ENCODE measurements at regions not wholly inside any gene's neighbourhood (a gene's known extent, or its start where the extent isn't known, plus 50 kb on each side); places are given as distances from the start of the nearest gene placed in this dataset.
A peak's percentile ranks its signal among the peaks of the same experiment; 100 is the strongest.
"Not testable (repeated sequence)": the region's sequence is repeated elsewhere in the genome, so short reads cannot be mapped to it uniquely, and the experiment has no call there.

DNA sequence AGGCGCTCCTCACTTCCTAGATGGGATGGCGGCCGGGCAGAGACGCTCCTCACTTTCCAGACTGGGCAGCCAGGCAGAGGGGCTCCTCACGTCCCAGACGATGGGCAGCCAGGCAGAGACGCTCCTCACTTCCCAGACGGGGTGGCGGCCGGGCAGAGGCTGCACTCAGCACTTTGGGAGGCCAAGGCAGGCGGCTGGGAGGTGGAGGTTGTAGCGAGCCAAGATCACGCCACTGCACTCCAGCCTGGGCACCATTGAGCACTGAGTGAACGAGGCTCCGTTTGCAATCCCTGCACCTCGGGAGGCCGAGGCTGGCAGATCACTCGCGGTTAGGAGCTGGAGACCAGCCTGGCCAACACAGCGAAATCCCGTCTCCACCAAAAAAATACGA, 72.0 kb upstream of the LRPPRC start:
- H3K36me3 Mint-ChIP-seq (ENCODE audit: insufficient read depth); DNase-seq; ATAC-seq (replicated peaks); H3K4me1 Mint-ChIP-seq (ENCODE audit: low read depth in 2 of 2); H3K4me3 Mint-ChIP-seq; H3K9me3 Mint-ChIP-seq; H3K27ac Mint-ChIP-seq: not testable (repeated sequence)
- peaks cover 14 to 37% of the 10 kb centered on the region in 2 donors for H3K27me3 Mint-ChIP-seq

DNA sequence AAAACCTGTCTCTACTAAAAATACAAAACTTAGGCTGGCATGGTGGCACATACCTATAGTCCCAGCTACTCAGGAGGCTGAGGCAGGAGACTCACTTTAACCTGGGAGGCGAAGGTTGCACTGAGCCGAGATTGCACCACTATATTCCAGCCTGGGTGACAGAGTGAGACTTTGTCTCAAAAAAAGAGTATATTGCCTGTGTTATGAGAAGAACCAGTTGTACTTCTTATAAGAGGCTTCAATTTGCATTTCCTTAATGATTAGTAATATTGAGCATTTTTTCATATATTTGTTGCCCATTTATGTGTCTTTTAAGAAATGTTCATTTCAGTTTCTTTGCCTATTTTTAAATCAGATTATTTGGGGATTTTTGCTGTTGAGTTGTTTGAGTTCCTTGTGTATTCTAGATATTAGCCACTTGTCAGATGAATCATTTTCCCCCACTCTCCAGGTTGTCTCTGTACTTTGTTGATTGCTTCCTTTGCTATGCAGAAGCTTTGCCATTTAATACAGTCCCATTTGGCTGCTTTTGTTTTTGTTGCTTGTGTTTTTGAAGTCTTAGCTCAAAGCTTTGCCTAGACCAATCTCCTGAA, 75.8 kb upstream of the LRPPRC start:
- H3K4me1 Mint-ChIP-seq (ENCODE audit: low read depth in 2 of 2): no peaks in the 10 kb centered on the region
- no peak overlapping the region for H3K27ac Mint-ChIP-seq

DNA sequence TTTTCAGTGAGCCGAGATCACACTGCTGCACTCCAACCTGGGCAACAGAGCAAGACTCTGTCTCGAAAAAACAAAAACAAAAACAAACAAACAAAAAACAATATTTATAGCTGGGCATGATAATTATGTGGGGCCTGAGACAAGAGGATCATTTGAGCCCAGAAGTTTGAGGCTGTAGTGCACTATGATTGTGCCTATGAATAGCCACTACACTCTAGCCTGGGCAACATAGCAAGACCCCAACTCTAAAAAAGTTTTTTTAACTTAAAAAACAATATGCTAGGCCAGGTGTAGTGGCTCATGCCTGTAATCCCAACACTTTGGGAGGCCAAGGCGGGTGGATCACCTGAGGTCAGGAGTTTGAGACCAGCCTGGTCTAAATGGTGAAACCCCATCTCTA, 77.9 kb upstream of the LRPPRC start:
- not testable (repeated sequence) for H3K4me1 Mint-ChIP-seq (ENCODE audit: low read depth in 2 of 2); H3K27ac Mint-ChIP-seq; H3K9me3 Mint-ChIP-seq; DNase-seq; ATAC-seq (replicated peaks); H3K36me3 Mint-ChIP-seq (ENCODE audit: insufficient read depth); H3K4me3 Mint-ChIP-seq
- peaks cover 0 to 17% of the 10 kb centered on the region in 2 donors for H3K27me3 Mint-ChIP-seq

More for the DNA sequence above, 75.8 kb upstream of the LRPPRC start:
- Mint-ChIP-seq H3K9me3 (peaks cover 0 to 2% of the 10 kb centered on the region in 2 donors), H3K27me3 (peaks cover 0 to 17% of the 10 kb centered on the region in 2 donors), H3K4me3 (no peak overlapping the region), H3K36me3 (ENCODE audit: insufficient read depth) (no peaks in the 10 kb centered on the region)
- no peak for DNase-seq
- ATAC-seq (replicated peaks): no peak

- peaks cover 0 to 11% of the 10 kb centered on the region in 2 donors for H3K27me3 Mint-ChIP-seq
- not testable (repeated sequence) for H3K27ac Mint-ChIP-seq; H3K9me3 Mint-ChIP-seq; DNase-seq; H3K4me3 Mint-ChIP-seq; ATAC-seq (replicated peaks); H3K4me1 Mint-ChIP-seq (ENCODE audit: low read depth in 2 of 2); H3K36me3 Mint-ChIP-seq (ENCODE audit: insufficient read depth)
Measured at GRCh38 chr2:44074795-44075194, 79.0 kb upstream of the LRPPRC start.

- H3K27ac Mint-ChIP-seq: no peak overlapping the region
- no peak for DNase-seq
- no peaks in the 10 kb centered on the region for H3K4me1 Mint-ChIP-seq (ENCODE audit: low read depth in 2 of 2)
- H3K27me3 Mint-ChIP-seq: peaks cover 0 to 7% of the 10 kb centered on the region in 2 donors
- ATAC-seq (replicated peaks): no peak
- H3K36me3 Mint-ChIP-seq (ENCODE audit: insufficient read depth): no peaks in the 10 kb centered on the region
- H3K9me3 Mint-ChIP-seq: no peaks in the 10 kb centered on the region
- no peak overlapping the region for H3K4me3 Mint-ChIP-seq
Measured at GRCh38 chr2:44075541-44075940, 79.8 kb upstream of the LRPPRC start.

DNA sequence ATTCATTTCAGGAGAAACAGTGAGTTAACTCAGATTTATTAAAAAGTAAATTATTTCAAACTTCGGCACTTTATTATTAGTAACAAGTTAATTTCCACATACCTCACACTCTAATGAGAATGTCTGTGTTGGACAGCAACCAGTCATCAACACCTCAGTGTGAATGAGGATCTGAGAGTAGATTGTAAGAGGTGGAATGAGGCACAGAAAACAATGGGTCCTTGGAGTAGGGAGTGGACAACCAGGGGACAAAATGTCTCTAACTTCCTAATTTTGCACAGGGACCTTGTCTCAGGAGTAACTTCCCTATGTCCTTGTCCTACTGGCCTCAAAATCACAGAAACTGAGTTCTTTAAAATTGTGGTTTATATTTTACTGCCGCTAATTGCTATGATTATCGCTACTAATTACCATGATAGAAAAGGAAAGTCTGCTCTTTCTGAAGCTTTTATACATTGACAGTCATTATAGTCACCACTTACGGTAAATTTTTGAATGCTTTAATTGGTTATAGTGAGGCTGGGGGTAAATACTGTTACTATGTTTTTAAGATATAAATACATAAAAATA, 82.2 kb upstream of the LRPPRC start:
- DNase-seq: no peak
- Mint-ChIP-seq H3K36me3 (ENCODE audit: insufficient read depth) (no peaks in the 10 kb centered on the region), H3K27me3 (no peaks in the 10 kb centered on the region), H3K4me1 (ENCODE audit: low read depth in 2 of 2) (peaks cover 3 to 7% of the 10 kb centered on the region in 2 donors), H3K27ac (no peak overlapping the region), H3K4me3 (no peak overlapping the region), H3K9me3 (no peaks in the 10 kb centered on the region)
- no peak for ATAC-seq (replicated peaks)

GRCh38 chr2:44079686-44080085, 83.9 kb upstream of the LRPPRC start:
- Mint-ChIP-seq H3K36me3 (ENCODE audit: insufficient read depth) (no peaks in the 10 kb centered on the region), H3K27ac (no peak overlapping the region), H3K27me3 (no peaks in the 10 kb centered on the region), H3K4me3 (no peak overlapping the region), H3K9me3 (no peaks in the 10 kb centered on the region), H3K4me1 (ENCODE audit: low read depth in 2 of 2) (peaks cover 3 to 7% of the 10 kb centered on the region in 2 donors)
- DNase-seq (no peak), ATAC-seq (replicated peaks) (no peak)

GRCh38 chr2:44083054-44083453, 85.6 kb upstream of the PPM1B start:
- Mint-ChIP-seq H3K4me1 (ENCODE audit: low read depth in 2 of 2) (peaks cover 9 to 14% of the 10 kb centered on the region in 2 donors), H3K27ac (no peak overlapping the region), H3K4me3 (no peak overlapping the region), H3K27me3 (no peaks in the 10 kb centered on the region), H3K9me3 (no peaks in the 10 kb centered on the region), H3K36me3 (ENCODE audit: insufficient read depth) (no peaks in the 10 kb centered on the region)
- no peak for DNase-seq
- ATAC-seq (replicated peaks): no peak

DNA sequence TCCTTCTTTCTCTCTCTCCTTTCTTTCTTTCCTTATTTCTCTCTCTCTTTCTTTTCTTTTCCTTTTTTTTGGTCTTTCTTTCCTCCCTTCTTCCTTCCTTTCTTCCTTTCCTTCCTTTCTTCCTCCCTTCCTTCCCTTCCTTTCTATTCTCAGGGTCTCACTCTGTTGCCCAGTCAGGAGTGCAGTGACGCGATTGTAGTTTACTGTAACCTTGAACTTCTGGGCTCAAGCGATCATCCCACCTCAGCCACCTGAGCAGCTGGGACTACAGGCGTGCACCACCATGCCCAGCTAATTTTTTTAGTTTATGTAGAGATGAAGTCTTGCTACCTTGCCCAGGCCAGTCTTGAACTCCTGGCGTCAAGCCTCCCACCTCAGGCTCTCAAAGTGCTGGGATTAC, 83.8 kb upstream of the PPM1B start:
- H3K27me3 Mint-ChIP-seq: no peaks in the 10 kb centered on the region
- no peaks in the 10 kb centered on the region for H3K9me3 Mint-ChIP-seq
- no peaks in the 10 kb centered on the region for H3K36me3 Mint-ChIP-seq (ENCODE audit: insufficient read depth)
- H3K4me3 Mint-ChIP-seq: no peak overlapping the region
- H3K27ac Mint-ChIP-seq: no peak overlapping the region
- ATAC-seq (replicated peaks) (no peak), DNase-seq (no peak)
- H3K4me1 Mint-ChIP-seq (ENCODE audit: low read depth in 2 of 2): peaks cover 9 to 14% of the 10 kb centered on the region in 2 donors

- Mint-ChIP-seq H3K4me1 (ENCODE audit: low read depth in 2 of 2) (peaks cover 12 to 21% of the 10 kb centered on the region in 2 donors), H3K4me3 (no peak overlapping the region), H3K9me3 (no peaks in the 10 kb centered on the region), H3K36me3 (ENCODE audit: insufficient read depth) (no peaks in the 10 kb centered on the region), H3K27me3 (no peaks in the 10 kb centered on the region), H3K27ac (peak overlapping the region; percentile 91 to 95)
- ATAC-seq (replicated peaks) (no peak), DNase-seq (no peak)
Measured at GRCh38 chr2:44086629-44087028, 82.0 kb upstream of the PPM1B start.

DNA sequence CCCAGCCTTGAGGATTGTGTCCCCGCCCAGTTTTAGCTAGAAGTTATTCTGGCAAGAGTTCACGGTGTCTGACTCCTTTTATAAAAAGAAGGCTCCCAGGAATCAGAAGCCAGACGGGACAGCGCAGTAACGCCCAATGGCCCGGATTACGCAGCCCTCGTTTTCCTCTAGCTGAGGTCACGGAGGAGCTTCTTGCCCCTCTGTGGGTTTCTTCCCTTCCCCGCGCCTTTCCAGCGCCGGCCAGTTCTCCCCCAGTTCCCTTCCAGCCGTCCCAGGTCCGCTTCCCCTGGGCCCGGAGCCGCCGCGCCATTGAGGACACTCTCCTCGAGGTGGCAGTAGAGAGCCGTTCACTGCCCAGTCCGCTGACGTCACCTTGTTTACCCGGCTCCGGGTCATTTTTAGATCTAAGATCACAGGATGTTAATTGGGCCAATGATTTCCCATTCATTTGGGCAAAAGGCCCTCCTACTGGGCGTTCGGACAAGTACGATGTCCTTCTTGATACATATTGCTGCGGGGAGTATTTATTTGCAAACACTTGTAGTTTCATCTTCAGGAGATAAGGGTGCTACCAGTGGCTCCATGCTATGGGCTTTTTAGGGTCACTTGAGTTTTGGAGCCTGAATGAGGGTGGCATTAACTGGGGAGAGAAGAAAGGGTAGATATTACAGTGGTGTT, 81.5 kb upstream of the PPM1B start:
- Mint-ChIP-seq H3K4me1 (ENCODE audit: low read depth in 2 of 2) (peaks cover 12 to 18% of the 10 kb centered on the region in 2 donors), H3K27me3 (no peaks in the 10 kb centered on the region), H3K9me3 (no peaks in the 10 kb centered on the region), H3K36me3 (ENCODE audit: insufficient read depth) (no peaks in the 10 kb centered on the region), H3K4me3 (peak overlapping the region; percentile 71 to 74), H3K27ac (peak overlapping the region; percentile 91 to 95)
- peak; percentile 83 to 89 (median 84) for DNase-seq
- peak; percentile 95 for ATAC-seq (replicated peaks)

- Mint-ChIP-seq H3K4me1 (ENCODE audit: low read depth in 2 of 2) (peaks cover 12 to 18% of the 10 kb centered on the region in 2 donors), H3K27ac (peak overlapping the region; percentile 91 to 95), H3K27me3 (no peaks in the 10 kb centered on the region), H3K36me3 (ENCODE audit: insufficient read depth) (no peaks in the 10 kb centered on the region), H3K4me3 (peak overlapping the region; percentile 71 to 74), H3K9me3 (no peaks in the 10 kb centered on the region)
- ATAC-seq (replicated peaks): no peak
- DNase-seq: no peak
Measured at GRCh38 chr2:44087714-44088092, 81.0 kb upstream of the PPM1B start.

DNA sequence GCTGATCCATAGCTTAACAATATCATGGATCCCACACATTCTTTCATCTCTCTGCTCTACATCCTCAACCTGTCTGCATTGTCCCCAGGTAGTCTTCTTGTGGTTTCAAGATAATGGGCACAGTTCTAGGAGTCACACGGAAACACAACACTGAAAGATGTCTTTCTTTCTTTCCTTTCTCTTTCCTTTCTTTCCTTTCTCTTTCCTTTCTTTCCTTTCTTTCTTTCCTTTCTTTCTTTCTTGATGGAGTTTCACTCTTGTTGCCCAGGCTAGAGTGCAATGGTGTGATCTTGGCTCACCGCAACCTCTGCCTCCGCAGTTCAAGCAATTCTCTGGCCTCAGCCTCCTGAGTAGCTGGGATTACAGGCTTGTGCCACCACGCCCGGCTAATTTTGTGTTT, 76.2 kb upstream of the PPM1B start:
- DNase-seq; H3K27me3 Mint-ChIP-seq; H3K9me3 Mint-ChIP-seq; H3K27ac Mint-ChIP-seq; H3K4me3 Mint-ChIP-seq; H3K36me3 Mint-ChIP-seq (ENCODE audit: insufficient read depth); ATAC-seq (replicated peaks): not testable (repeated sequence)
- peaks cover 7 to 12% of the 10 kb centered on the region in 2 donors for H3K4me1 Mint-ChIP-seq (ENCODE audit: low read depth in 2 of 2)

DNA sequence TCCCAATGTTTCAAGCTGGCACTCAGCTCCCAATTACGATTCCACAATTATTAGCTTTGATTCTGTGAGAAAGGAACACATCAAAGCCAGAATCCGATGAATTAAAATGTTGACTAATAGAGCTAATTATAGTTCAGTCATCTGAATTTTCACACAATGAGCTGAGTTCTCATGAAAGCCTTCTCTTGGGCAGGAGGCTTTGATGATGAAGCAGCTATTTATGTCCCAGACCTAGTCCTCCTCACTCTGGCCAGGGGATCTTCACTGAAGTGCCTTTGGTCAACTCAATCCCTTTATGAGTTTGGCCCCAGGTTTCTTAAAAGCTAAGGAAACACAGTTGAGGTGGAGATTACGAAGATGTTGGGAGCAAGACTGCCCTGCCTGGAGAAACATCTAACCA, 74.7 kb upstream of the PPM1B start:
- H3K27me3 Mint-ChIP-seq: no peaks in the 10 kb centered on the region
- H3K36me3 Mint-ChIP-seq (ENCODE audit: insufficient read depth): no peaks in the 10 kb centered on the region
- H3K9me3 Mint-ChIP-seq: no peaks in the 10 kb centered on the region
- H3K4me1 Mint-ChIP-seq (ENCODE audit: low read depth in 2 of 2): peaks cover 6 to 11% of the 10 kb centered on the region in 2 donors
- DNase-seq: no peak
- H3K27ac Mint-ChIP-seq: no peak overlapping the region
- no peak for ATAC-seq (replicated peaks)
- no peak overlapping the region for H3K4me3 Mint-ChIP-seq

All from effector memory CD8-positive, alpha-beta T cell (primary cell).